Neuronal stem cell (in vitro differentiated cells): ENCODE measurements at regions not wholly inside any gene's neighbourhood (a gene's known extent, or its start where the extent isn't known, plus 50 kb on each side); places are given as distances from the start of the nearest gene placed in this dataset.

ENCODE experiments used
- DNase-seq: peaks from one replicate; pipeline ENCODE4 v3.0.0-alpha.2; 2013; ENCODE audit warnings: low spot score
- H2AFZ ChIP-seq: one replicate; pipeline ENCODE4 v1.6.1; 2013; ENCODE audit warnings: mild to moderate bottlenecking, low read length, inconsistent platforms
- H2AK5ac ChIP-seq: 2 replicates; pipeline ENCODE4 v1.6.1; 2013; ENCODE audit warnings: low read depth, mild to moderate bottlenecking, inconsistent platforms, low read length, moderate library complexity, mixed read lengths
- H2BK120ac ChIP-seq: 2 replicates; pipeline ENCODE4 v1.6.1; 2013; ENCODE audit warnings: low read depth, mild to moderate bottlenecking, inconsistent platforms, low read length, moderate library complexity, mixed read lengths
- H2BK12ac ChIP-seq: one replicate; pipeline ENCODE4 v1.6.1; 2013; ENCODE audit warnings: low read length, inconsistent platforms
- H2BK15ac ChIP-seq: 2 replicates; pipeline ENCODE4 v1.6.1; 2013; ENCODE audit warnings: mild to moderate bottlenecking, low read length, inconsistent platforms, mixed read lengths
- H2BK5ac ChIP-seq: one replicate; pipeline ENCODE4 v1.6.1; 2013; ENCODE audit warnings: inconsistent platforms, mild to moderate bottlenecking, low read length, moderate library complexity
- H3K14ac ChIP-seq: one replicate; pipeline ENCODE4 v1.6.1; 2013; ENCODE audit warnings: low read length, inconsistent platforms
- H3K18ac ChIP-seq: 2 replicates; pipeline ENCODE4 v1.6.1; 2013; ENCODE audit warnings: low read length, inconsistent platforms
- H3K23ac ChIP-seq: 2 replicates; pipeline ENCODE4 v1.6.1; 2013; ENCODE audit warnings: low read depth, mild to moderate bottlenecking, mixed read lengths, low read length, inconsistent platforms; ENCODE audit not compliant: poor library complexity
- H3K27ac ChIP-seq: replicated peaks from 3 replicates; pipeline ENCODE4 v1.5.1; 2013; ENCODE audit warnings: low read length, inconsistent platforms
- H3K27me3 ChIP-seq, 3 experiments: 2 replicates each; pipeline ENCODE4 v1.6.1; 2013; ENCODE audit warnings: low read length in 3 of 3, mild to moderate bottlenecking in 2 of 3, inconsistent platforms in 1 of 3, low read depth in 1 of 3, mixed read lengths in 1 of 3, moderate library complexity in 1 of 3; ENCODE audit not compliant: control insufficient read depth in 3 of 3, insufficient read depth in 3 of 3
- H3K36me3 ChIP-seq, 2 donors: replicated peaks in 1 of 2; 2 replicates each; pipeline ENCODE4 v1.6.1; 2013; ENCODE audit warnings: low read length in 2 of 2; ENCODE audit not compliant: control insufficient read depth in 2 of 2, insufficient read depth in 2 of 2
- H3K4ac ChIP-seq: 2 replicates; pipeline ENCODE4 v1.6.1; 2013; ENCODE audit warnings: inconsistent platforms, mild to moderate bottlenecking, low read length, moderate library complexity
- H3K4me1 ChIP-seq, 2 donors: 1 replicate in 1 of 2; 2 replicates in 1 of 2; pipeline ENCODE4 v1.6.1; 2013; ENCODE audit warnings: low read length in 2 of 2, low read depth in 1 of 2; ENCODE audit not compliant: control insufficient read depth in 2 of 2, insufficient read depth in 1 of 2
- H3K4me2 ChIP-seq: one replicate; pipeline ENCODE4 v1.6.1; 2013; ENCODE audit warnings: mild to moderate bottlenecking, low read length, inconsistent platforms; ENCODE audit not compliant: insufficient read depth, poor library complexity, severe bottlenecking
- H3K4me3 ChIP-seq, 2 donors: 2 replicates each; pipeline ENCODE4 v1.5.1; 2013; ENCODE audit warnings: low read length in 2 of 2, mild to moderate bottlenecking in 2 of 2, inconsistent platforms in 1 of 2, moderate library complexity in 1 of 2
- H3K79me1 ChIP-seq: one replicate; pipeline ENCODE4 v1.6.1; 2013; ENCODE audit warnings: low read depth, mild to moderate bottlenecking, inconsistent platforms, low read length, moderate library complexity
- H3K9ac ChIP-seq: one replicate; pipeline ENCODE4 v1.6.1; 2013; ENCODE audit warnings: mild to moderate bottlenecking, low read depth, low read length, inconsistent platforms; ENCODE audit not compliant: poor library complexity
- H3K9me3 ChIP-seq, 2 donors: replicated peaks in 1 of 2; 2 replicates each; pipeline versions ENCODE3 to v1.6.1; 2013; ENCODE audit warnings: low read length in 2 of 2, mild to moderate bottlenecking in 2 of 2, inconsistent platforms in 1 of 2, low read depth in 1 of 2, mixed read lengths in 1 of 2, moderate library complexity in 1 of 2; ENCODE audit not compliant: control insufficient read depth in 2 of 2, insufficient read depth in 1 of 2
- H4K8ac ChIP-seq: one replicate; pipeline ENCODE4 v1.6.1; 2013; ENCODE audit warnings: low read depth, mild to moderate bottlenecking, inconsistent platforms, low read length, moderate library complexity
- H4K91ac ChIP-seq: one replicate; pipeline ENCODE4 v1.6.1; 2013; ENCODE audit warnings: low read length, low read depth, mild to moderate bottlenecking, inconsistent platforms; ENCODE audit not compliant: poor library complexity
- WGBS, 2 donors: extraction: QIAGEN DNeasy Blood & Tissue Kit; methylation state at CpG; one replicate each; pipeline ENCODE4 v1.1.7; 2013; ENCODE audit warnings: missing lambda C conversion rate in 2 of 2, mixed read lengths in 1 of 2; ENCODE audit not compliant: insufficient read length in 2 of 2, insufficient replicate concordance in 1 of 2; ENCODE audit errors: extremely low coverage in 2 of 2; 5-methylcytosine and 5-hydroxymethylcytosine counted together

DNA sequence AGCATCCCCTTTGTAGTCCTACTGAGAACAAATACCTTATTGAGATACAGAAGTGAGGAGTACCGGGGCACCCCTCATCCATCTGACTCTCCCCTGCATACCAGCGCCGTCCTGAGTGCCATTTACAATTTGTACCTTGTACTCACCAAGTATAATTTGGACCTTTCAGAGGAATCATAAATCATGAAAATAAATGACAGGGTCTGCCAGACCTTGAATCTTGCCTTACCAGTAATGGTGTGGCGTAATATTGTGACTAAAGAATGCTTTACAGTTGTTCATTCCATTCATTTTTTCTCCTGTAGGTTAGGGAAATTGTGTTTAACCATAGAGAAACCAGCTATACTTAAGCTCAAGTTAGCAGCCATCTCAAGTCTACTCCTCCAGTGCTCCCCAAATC is 243.7 kb upstream of the RGS6 start:
- no peak overlapping the region for H3K27ac ChIP-seq
- no peak overlapping the region for H2AFZ ChIP-seq
- H3K9me3 ChIP-seq = no peaks in the 10 kb centered on the region
- H3K4ac ChIP-seq = no peak overlapping the region
- H3K27me3 ChIP-seq = no peaks in the 10 kb centered on the region
- no peak overlapping the region for H3K4me2 ChIP-seq
- H3K36me3 ChIP-seq = peaks cover 12 to 45% of the 10 kb centered on the region in 2 donors
- no peak for DNase-seq
- H3K79me1 ChIP-seq = no peaks in the 10 kb centered on the region
- no peak overlapping the region for H2AK5ac ChIP-seq
- no peaks in the 10 kb centered on the region for H3K4me1 ChIP-seq
- H4K8ac ChIP-seq = no peak overlapping the region
- no peak overlapping the region for H2BK120ac ChIP-seq
- no peak overlapping the region for H3K18ac ChIP-seq
- H3K23ac ChIP-seq = no peak overlapping the region
- no peak overlapping the region for H2BK12ac ChIP-seq
- H4K91ac ChIP-seq = no peak overlapping the region
- no peak overlapping the region for H3K9ac ChIP-seq
- H2BK5ac ChIP-seq = no peak overlapping the region
- no peak overlapping the region for H3K4me3 ChIP-seq
- no peak overlapping the region for H3K14ac ChIP-seq
- no CpG with 5 or more reads among the region's 4 CpGs for WGBS, 2 donors
- no peak overlapping the region for H2BK15ac ChIP-seq

GRCh38 chr14:71690478-71690877 is 241.8 kb upstream of the RGS6 start:
- no peak overlapping the region for H2AK5ac ChIP-seq
- no peaks in the 10 kb centered on the region for H3K79me1 ChIP-seq
- no peak for DNase-seq
- no peak overlapping the region for H3K4me3 ChIP-seq
- no peaks in the 10 kb centered on the region for H3K9me3 ChIP-seq
- H2AFZ ChIP-seq = no peak overlapping the region
- H3K14ac ChIP-seq = no peak overlapping the region
- no peak overlapping the region for H2BK12ac ChIP-seq
- no peaks in the 10 kb centered on the region for H3K4me1 ChIP-seq
- no peak overlapping the region for H4K91ac ChIP-seq
- H3K36me3 ChIP-seq = peaks cover 6 to 33% of the 10 kb centered on the region in 2 donors
- H3K27me3 ChIP-seq = no peaks in the 10 kb centered on the region
- no peak overlapping the region for H3K4me2 ChIP-seq
- no peak overlapping the region for H3K4ac ChIP-seq
- H2BK120ac ChIP-seq = no peak overlapping the region
- no peak overlapping the region for H3K27ac ChIP-seq
- H4K8ac ChIP-seq = no peak overlapping the region
- H3K18ac ChIP-seq = no peak overlapping the region
- no peak overlapping the region for H2BK15ac ChIP-seq
- no peak overlapping the region for H2BK5ac ChIP-seq
- no peak overlapping the region for H3K23ac ChIP-seq
- no CpG with 5 or more reads among the region's 2 CpGs for WGBS, 2 donors
- no peak overlapping the region for H3K9ac ChIP-seq

- Histone ChIP-seq H3K27ac (no peak overlapping the region), H3K36me3 (peaks cover 6 to 21% of the 10 kb centered on the region in 2 donors), H3K9me3 (no peaks in the 10 kb centered on the region), H2BK120ac (no peak overlapping the region), H3K27me3 (no peaks in the 10 kb centered on the region), H4K8ac (no peak overlapping the region), H3K9ac (no peak overlapping the region), H3K79me1 (no peaks in the 10 kb centered on the region), H3K4me3 (no peak overlapping the region), H2BK12ac (no peak overlapping the region), H3K4me1 (no peaks in the 10 kb centered on the region), H3K14ac (no peak overlapping the region), H3K18ac (no peak overlapping the region), H3K4ac (no peak overlapping the region), H2BK5ac (no peak overlapping the region), H4K91ac (no peak overlapping the region), H2BK15ac (no peak overlapping the region), H2AFZ (no peak overlapping the region), H3K4me2 (no peak overlapping the region), H2AK5ac (no peak overlapping the region), H3K23ac (no peak overlapping the region)
- no CpG with 5 or more reads among the region's 4 CpGs for WGBS, 2 donors
- no peak for DNase-seq
These were observed 239.7 kb upstream of the RGS6 start for GRCh38 chr14:71692496-71692895.

DNA sequence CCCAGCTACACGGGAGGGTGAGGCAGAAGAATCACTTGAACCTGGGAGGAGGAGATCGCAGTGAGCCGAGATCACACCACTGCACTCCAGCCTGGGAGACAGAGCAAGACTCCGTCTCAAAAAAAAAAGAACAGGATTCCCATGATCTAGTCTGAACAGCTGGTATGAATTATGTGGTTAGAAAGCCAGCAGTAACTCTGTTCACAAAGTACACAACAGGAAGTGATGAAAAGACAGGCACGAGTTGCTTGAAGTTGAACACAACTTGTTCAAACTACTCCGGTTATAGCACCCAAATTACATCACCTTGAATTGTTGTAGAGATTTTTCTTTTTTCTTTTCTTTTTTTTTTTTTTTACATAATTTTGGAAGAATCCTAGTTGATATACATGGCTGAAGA is 238.8 kb upstream of the RGS6 start:
- Histone ChIP-seq H3K4me2 (no peak overlapping the region), H3K79me1 (no peaks in the 10 kb centered on the region), H3K14ac (no peak overlapping the region), H4K8ac (no peak overlapping the region), H2BK15ac (no peak overlapping the region), H3K36me3 (peaks cover 6 to 16% of the 10 kb centered on the region in 2 donors), H3K4me3 (no peak overlapping the region), H3K18ac (no peak overlapping the region), H3K4me1 (no peaks in the 10 kb centered on the region), H3K23ac (no peak overlapping the region), H2AK5ac (no peak overlapping the region), H4K91ac (no peak overlapping the region), H2AFZ (no peak overlapping the region), H2BK120ac (no peak overlapping the region), H3K4ac (no peak overlapping the region), H2BK12ac (no peak overlapping the region), H3K27me3 (no peaks in the 10 kb centered on the region), H3K9ac (no peak overlapping the region), H3K27ac (no peak overlapping the region), H3K9me3 (no peaks in the 10 kb centered on the region), H2BK5ac (no peak overlapping the region)
- WGBS, 2 donors = no CpG with 5 or more reads among the region's 6 CpGs
- DNase-seq = no peak
